Neuronal stem cell (in vitro differentiated cells): ENCODE measurements at regions not wholly inside any gene's neighbourhood (a gene's known extent, or its start where the extent isn't known, plus 50 kb on each side); places are given as distances from the start of the nearest gene placed in this dataset.

Experiments used
- DNase-seq: peaks from one replicate; pipeline ENCODE4 v3.0.0-alpha.2; 2013; ENCODE audit warnings: low spot score
- H2AFZ ChIP-seq: one replicate; pipeline ENCODE4 v1.6.1; 2013; ENCODE audit warnings: mild to moderate bottlenecking, low read length, inconsistent platforms
- H2AK5ac ChIP-seq: 2 replicates; pipeline ENCODE4 v1.6.1; 2013; ENCODE audit warnings: low read depth, mild to moderate bottlenecking, inconsistent platforms, low read length, moderate library complexity, mixed read lengths
- H2BK120ac ChIP-seq: 2 replicates; pipeline ENCODE4 v1.6.1; 2013; ENCODE audit warnings: low read depth, mild to moderate bottlenecking, inconsistent platforms, low read length, moderate library complexity, mixed read lengths
- H2BK12ac ChIP-seq: one replicate; pipeline ENCODE4 v1.6.1; 2013; ENCODE audit warnings: low read length, inconsistent platforms
- H2BK15ac ChIP-seq: 2 replicates; pipeline ENCODE4 v1.6.1; 2013; ENCODE audit warnings: mild to moderate bottlenecking, low read length, inconsistent platforms, mixed read lengths
- H2BK5ac ChIP-seq: one replicate; pipeline ENCODE4 v1.6.1; 2013; ENCODE audit warnings: inconsistent platforms, mild to moderate bottlenecking, low read length, moderate library complexity
- H3K14ac ChIP-seq: one replicate; pipeline ENCODE4 v1.6.1; 2013; ENCODE audit warnings: low read length, inconsistent platforms
- H3K18ac ChIP-seq: 2 replicates; pipeline ENCODE4 v1.6.1; 2013; ENCODE audit warnings: low read length, inconsistent platforms
- H3K23ac ChIP-seq: 2 replicates; pipeline ENCODE4 v1.6.1; 2013; ENCODE audit warnings: low read depth, mild to moderate bottlenecking, mixed read lengths, low read length, inconsistent platforms; ENCODE audit not compliant: poor library complexity
- H3K27ac ChIP-seq: replicated peaks from 3 replicates; pipeline ENCODE4 v1.5.1; 2013; ENCODE audit warnings: low read length, inconsistent platforms
- H3K27me3 ChIP-seq, 3 experiments: 2 replicates each; pipeline ENCODE4 v1.6.1; 2013; ENCODE audit warnings: low read length in 3 of 3, mild to moderate bottlenecking in 2 of 3, inconsistent platforms in 1 of 3, low read depth in 1 of 3, mixed read lengths in 1 of 3, moderate library complexity in 1 of 3; ENCODE audit not compliant: control insufficient read depth in 3 of 3, insufficient read depth in 3 of 3
- H3K36me3 ChIP-seq, 2 donors: replicated peaks in 1 of 2; 2 replicates each; pipeline ENCODE4 v1.6.1; 2013; ENCODE audit warnings: low read length in 2 of 2; ENCODE audit not compliant: control insufficient read depth in 2 of 2, insufficient read depth in 2 of 2
- H3K4ac ChIP-seq: 2 replicates; pipeline ENCODE4 v1.6.1; 2013; ENCODE audit warnings: inconsistent platforms, mild to moderate bottlenecking, low read length, moderate library complexity
- H3K4me1 ChIP-seq, 2 donors: 1 replicate in 1 of 2; 2 replicates in 1 of 2; pipeline ENCODE4 v1.6.1; 2013; ENCODE audit warnings: low read length in 2 of 2, low read depth in 1 of 2; ENCODE audit not compliant: control insufficient read depth in 2 of 2, insufficient read depth in 1 of 2
- H3K4me2 ChIP-seq: one replicate; pipeline ENCODE4 v1.6.1; 2013; ENCODE audit warnings: mild to moderate bottlenecking, low read length, inconsistent platforms; ENCODE audit not compliant: insufficient read depth, poor library complexity, severe bottlenecking
- H3K4me3 ChIP-seq, 2 donors: 2 replicates each; pipeline ENCODE4 v1.5.1; 2013; ENCODE audit warnings: low read length in 2 of 2, mild to moderate bottlenecking in 2 of 2, inconsistent platforms in 1 of 2, moderate library complexity in 1 of 2
- H3K79me1 ChIP-seq: one replicate; pipeline ENCODE4 v1.6.1; 2013; ENCODE audit warnings: low read depth, mild to moderate bottlenecking, inconsistent platforms, low read length, moderate library complexity
- H3K9ac ChIP-seq: one replicate; pipeline ENCODE4 v1.6.1; 2013; ENCODE audit warnings: mild to moderate bottlenecking, low read depth, low read length, inconsistent platforms; ENCODE audit not compliant: poor library complexity
- H3K9me3 ChIP-seq, 2 donors: replicated peaks in 1 of 2; 2 replicates each; pipeline versions ENCODE3 to v1.6.1; 2013; ENCODE audit warnings: low read length in 2 of 2, mild to moderate bottlenecking in 2 of 2, inconsistent platforms in 1 of 2, low read depth in 1 of 2, mixed read lengths in 1 of 2, moderate library complexity in 1 of 2; ENCODE audit not compliant: control insufficient read depth in 2 of 2, insufficient read depth in 1 of 2
- H4K8ac ChIP-seq: one replicate; pipeline ENCODE4 v1.6.1; 2013; ENCODE audit warnings: low read depth, mild to moderate bottlenecking, inconsistent platforms, low read length, moderate library complexity
- H4K91ac ChIP-seq: one replicate; pipeline ENCODE4 v1.6.1; 2013; ENCODE audit warnings: low read length, low read depth, mild to moderate bottlenecking, inconsistent platforms; ENCODE audit not compliant: poor library complexity
- whole genome bisulfite sequencing, 2 donors: extraction: QIAGEN DNeasy Blood & Tissue Kit; methylation state at CpG; one replicate each; pipeline ENCODE4 v1.1.7; 2013; ENCODE audit warnings: missing lambda C conversion rate in 2 of 2, mixed read lengths in 1 of 2; ENCODE audit not compliant: insufficient read length in 2 of 2, insufficient replicate concordance in 1 of 2; ENCODE audit errors: extremely low coverage in 2 of 2; 5-methylcytosine and 5-hydroxymethylcytosine counted together

DNA sequence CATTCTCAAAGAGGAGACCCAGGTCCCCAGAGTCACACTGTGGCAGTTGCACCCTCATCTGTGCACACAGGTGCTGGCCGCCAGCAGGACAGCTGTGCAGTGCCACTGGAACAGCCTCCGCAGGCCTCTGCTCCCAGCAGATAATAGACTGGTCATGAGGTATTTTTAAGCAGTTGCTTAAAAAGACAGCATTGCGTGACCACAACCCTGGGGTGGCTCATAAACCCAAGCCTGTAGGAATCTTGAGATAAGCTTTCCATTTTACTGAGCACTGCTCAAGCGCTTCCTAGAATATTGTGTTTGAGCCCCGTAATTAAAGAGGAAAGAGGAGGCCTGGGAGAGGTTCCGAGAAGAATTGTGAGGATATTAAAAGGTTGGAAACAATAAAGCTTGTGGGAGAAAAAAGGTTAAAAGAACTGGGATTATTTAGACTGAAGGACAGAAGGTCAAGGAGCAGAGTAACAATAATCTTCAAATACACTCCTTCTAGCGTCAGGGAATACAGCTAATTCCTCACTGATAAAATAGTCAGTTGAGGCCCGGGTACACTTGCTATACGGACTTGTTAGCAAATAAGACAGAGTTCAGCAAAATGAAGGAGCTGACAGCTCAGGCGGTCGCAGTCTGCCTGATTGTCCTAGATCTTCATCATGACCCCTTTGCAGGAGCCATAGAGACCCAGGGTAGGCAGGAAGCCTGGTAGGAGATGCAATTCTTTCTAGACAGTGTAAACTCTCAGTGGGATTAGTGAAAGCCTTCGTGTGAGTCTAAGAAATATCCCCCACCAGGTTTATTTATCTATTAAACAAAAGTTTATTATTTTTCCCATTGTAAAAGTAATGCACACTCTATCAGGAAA is 86.2 kb upstream of the KIT start:
- Histone ChIP-seq H2AK5ac (no peak overlapping the region), H2BK12ac (no peak overlapping the region), H3K4me2 (no peak overlapping the region), H3K27me3 (no peaks in the 10 kb centered on the region), H2BK15ac (no peak overlapping the region), H2AFZ (no peak overlapping the region), H3K36me3 (no peaks in the 10 kb centered on the region), H3K4ac (no peak overlapping the region), H2BK120ac (no peak overlapping the region), H3K18ac (no peak overlapping the region), H3K27ac (no peak overlapping the region), H3K4me1 (peaks cover 0 to 3% of the 10 kb centered on the region in 2 donors), H3K4me3 (no peak overlapping the region), H3K79me1 (no peaks in the 10 kb centered on the region), H3K9ac (no peak overlapping the region), H2BK5ac (no peak overlapping the region), H3K14ac (no peak overlapping the region), H4K91ac (no peak overlapping the region), H3K9me3 (no peaks in the 10 kb centered on the region), H3K23ac (no peak overlapping the region), H4K8ac (no peak overlapping the region)
- DNase-seq, result no peak
- WGBS, 2 donors, result no CpG with 5 or more reads among the region's 12 CpGs

DNA sequence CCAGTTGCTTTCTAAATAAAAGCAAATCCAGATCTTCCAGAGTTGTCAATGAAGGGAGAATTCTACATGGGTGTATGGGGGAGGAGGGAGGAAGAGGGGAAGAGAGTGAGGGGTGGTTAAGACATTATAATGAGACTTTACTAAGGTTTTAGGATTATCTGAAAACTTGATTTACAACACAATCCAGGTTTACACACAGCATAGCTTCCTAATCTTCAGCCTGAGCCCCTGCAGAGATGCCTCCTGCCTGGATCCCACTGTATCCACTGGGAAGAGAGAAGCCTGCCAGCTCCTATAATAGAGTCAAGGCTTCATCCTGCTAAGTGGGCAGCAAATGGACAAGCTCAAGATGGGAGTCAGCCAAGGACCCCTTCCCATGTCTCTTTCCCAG is 85.6 kb upstream of the KIT start:
- Histone ChIP-seq H3K27me3 (no peaks in the 10 kb centered on the region), H4K91ac (no peak overlapping the region), H3K4me3 (no peak overlapping the region), H2BK5ac (no peak overlapping the region), H3K4me1 (peaks cover 0 to 3% of the 10 kb centered on the region in 2 donors), H2AK5ac (no peak overlapping the region), H3K18ac (no peak overlapping the region), H3K14ac (no peak overlapping the region), H3K36me3 (no peaks in the 10 kb centered on the region), H3K4ac (no peak overlapping the region), H3K9me3 (no peaks in the 10 kb centered on the region), H3K9ac (no peak overlapping the region), H2AFZ (no peak overlapping the region), H3K23ac (no peak overlapping the region), H3K4me2 (no peak overlapping the region), H4K8ac (no peak overlapping the region), H3K79me1 (no peaks in the 10 kb centered on the region), H2BK12ac (no peak overlapping the region), H2BK15ac (no peak overlapping the region), H3K27ac (no peak overlapping the region), H2BK120ac (no peak overlapping the region)
- no peak for DNase-seq

DNA sequence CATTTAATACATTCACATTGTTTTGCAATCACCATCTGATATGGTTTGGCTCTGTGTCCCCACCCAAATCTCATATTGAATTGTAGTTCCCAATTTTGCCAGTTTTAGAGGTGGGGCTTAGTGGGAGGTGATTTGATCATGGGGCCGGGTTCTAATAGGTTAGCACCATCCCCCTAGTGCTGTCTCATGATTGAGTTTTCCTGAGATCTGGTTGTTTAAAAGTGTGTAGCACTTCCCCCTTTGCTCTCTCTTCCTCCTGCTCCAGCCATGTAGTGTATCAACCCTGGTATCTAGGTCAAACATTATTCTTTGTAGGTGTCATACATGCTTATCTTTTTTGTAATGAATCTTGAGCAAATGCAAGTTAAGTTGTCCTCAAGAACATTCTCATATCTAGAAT is 83.3 kb upstream of the KIT start:
- H2BK120ac ChIP-seq, result no peak overlapping the region
- no peak overlapping the region for H3K27ac ChIP-seq
- no peak overlapping the region for H2BK12ac ChIP-seq
- no peak overlapping the region for H3K9ac ChIP-seq
- no peak overlapping the region for H3K4ac ChIP-seq
- H3K18ac ChIP-seq, result no peak overlapping the region
- no CpG with 5 or more reads among the region's 1 CpG for WGBS, 2 donors
- no peak overlapping the region for H2AFZ ChIP-seq
- no peaks in the 10 kb centered on the region for H3K9me3 ChIP-seq
- H3K27me3 ChIP-seq, result no peaks in the 10 kb centered on the region
- no peak overlapping the region for H3K23ac ChIP-seq
- H4K91ac ChIP-seq, result no peak overlapping the region
- no peaks in the 10 kb centered on the region for H3K36me3 ChIP-seq
- no peak for DNase-seq
- H3K14ac ChIP-seq, result no peak overlapping the region
- no peak overlapping the region for H2AK5ac ChIP-seq
- H2BK5ac ChIP-seq, result no peak overlapping the region
- H3K4me3 ChIP-seq, result no peak overlapping the region
- H3K79me1 ChIP-seq, result no peaks in the 10 kb centered on the region
- no peak overlapping the region for H4K8ac ChIP-seq
- H2BK15ac ChIP-seq, result no peak overlapping the region
- no peak overlapping the region for H3K4me2 ChIP-seq
- peaks cover 0 to 3% of the 10 kb centered on the region in 2 donors for H3K4me1 ChIP-seq

- Histone ChIP-seq H3K4me2 (no peak overlapping the region), H2AK5ac (no peak overlapping the region), H4K91ac (no peak overlapping the region), H3K9me3 (no peaks in the 10 kb centered on the region), H3K4ac (no peak overlapping the region), H3K27ac (no peak overlapping the region), H3K27me3 (no peaks in the 10 kb centered on the region), H3K36me3 (no peaks in the 10 kb centered on the region), H4K8ac (no peak overlapping the region), H3K14ac (no peak overlapping the region), H3K9ac (no peak overlapping the region), H2BK15ac (no peak overlapping the region), H3K23ac (no peak overlapping the region), H2BK5ac (no peak overlapping the region), H3K4me3 (no peak overlapping the region), H2BK12ac (no peak overlapping the region), H3K79me1 (no peaks in the 10 kb centered on the region), H3K18ac (no peak overlapping the region), H3K4me1 (peaks cover 0 to 3% of the 10 kb centered on the region in 2 donors), H2AFZ (no peak overlapping the region), H2BK120ac (no peak overlapping the region)
- WGBS, 2 donors, result no CpG with 5 or more reads among the region's 2 CpGs
- DNase-seq, result no peak
These were observed 81.8 kb upstream of the KIT start for GRCh38 chr4:54575919-54576318.
